ENCODE measurements at regions not wholly inside any gene's neighbourhood (a gene's known extent, or its start where the extent isn't known, plus 50 kb on each side); places are given as distances from the start of the nearest gene placed in this dataset.

DNA sequence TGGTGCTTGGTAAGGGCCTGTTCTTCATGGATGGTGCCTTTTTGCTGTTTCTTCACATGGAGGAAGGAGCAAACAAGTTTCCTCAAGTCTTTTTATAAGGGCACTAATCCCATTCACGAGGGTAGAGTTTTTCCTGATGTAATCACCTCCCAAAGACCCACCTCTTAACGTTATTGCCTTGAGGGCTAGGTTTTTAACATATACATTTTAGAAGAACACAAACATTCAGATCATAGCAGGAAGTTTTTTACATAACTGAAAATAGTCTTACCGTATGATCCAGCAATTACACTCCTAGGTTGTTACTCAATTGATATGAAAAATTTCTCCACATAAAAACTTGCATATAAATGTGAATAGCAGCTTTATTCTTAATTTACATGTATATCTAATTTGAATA lies 976.3 kb downstream of the DSC3 start:
- TF ChIP-seq, protein P1, sequence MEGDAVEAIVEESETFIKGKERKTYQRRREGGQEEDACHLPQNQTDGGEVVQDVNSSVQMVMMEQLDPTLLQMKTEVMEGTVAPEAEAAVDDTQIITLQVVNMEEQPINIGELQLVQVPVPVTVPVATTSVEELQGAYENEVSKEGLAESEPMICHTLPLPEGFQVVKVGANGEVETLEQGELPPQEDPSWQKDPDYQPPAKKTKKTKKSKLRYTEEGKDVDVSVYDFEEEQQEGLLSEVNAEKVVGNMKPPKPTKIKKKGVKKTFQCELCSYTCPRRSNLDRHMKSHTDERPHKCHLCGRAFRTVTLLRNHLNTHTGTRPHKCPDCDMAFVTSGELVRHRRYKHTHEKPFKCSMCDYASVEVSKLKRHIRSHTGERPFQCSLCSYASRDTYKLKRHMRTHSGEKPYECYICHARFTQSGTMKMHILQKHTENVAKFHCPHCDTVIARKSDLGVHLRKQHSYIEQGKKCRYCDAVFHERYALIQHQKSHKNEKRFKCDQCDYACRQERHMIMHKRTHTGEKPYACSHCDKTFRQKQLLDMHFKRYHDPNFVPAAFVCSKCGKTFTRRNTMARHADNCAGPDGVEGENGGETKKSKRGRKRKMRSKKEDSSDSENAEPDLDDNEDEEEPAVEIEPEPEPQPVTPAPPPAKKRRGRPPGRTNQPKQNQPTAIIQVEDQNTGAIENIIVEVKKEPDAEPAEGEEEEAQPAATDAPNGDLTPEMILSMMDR (IDR thresholded peaks at IDR 0.05), result no peak
- no peak for TF ChIP-seq POLR2A (IDR thresholded peaks at IDR 0.05)

Data from body of pancreas (tissue), 4 donors.